ENCODE measurements at regions not wholly inside any gene's neighbourhood (a gene's known extent, or its start where the extent isn't known, plus 50 kb on each side); places are given as distances from the start of the nearest gene placed in this dataset.

- peaks cover 2% of the 10 kb centered on the region for H3K27me3 Mint-ChIP-seq
- no peak overlapping the region for H3K27ac Mint-ChIP-seq
- no peaks in the 10 kb centered on the region for H3K36me3 Mint-ChIP-seq
- no peaks in the 10 kb centered on the region for H3K4me1 Mint-ChIP-seq
- no peak overlapping the region for H3K4me3 Mint-ChIP-seq
- H3K9me3 Mint-ChIP-seq, result no peaks in the 10 kb centered on the region
These were observed 172.3 kb upstream of the CDYL start for GRCh38 chr6:4603856-4604369.

- H3K27me3 Mint-ChIP-seq, result peaks cover 2% of the 10 kb centered on the region
- no peaks in the 10 kb centered on the region for H3K9me3 Mint-ChIP-seq
- H3K4me1 Mint-ChIP-seq, result no peaks in the 10 kb centered on the region
- no peak overlapping the region for H3K27ac Mint-ChIP-seq
- H3K4me3 Mint-ChIP-seq, result no peak overlapping the region
- no peaks in the 10 kb centered on the region for H3K36me3 Mint-ChIP-seq
These were observed 172.9 kb upstream of the CDYL start for GRCh38 chr6:4603291-4603690.

- Mint-ChIP-seq H3K9me3 (no peaks in the 10 kb centered on the region), H3K27me3 (peaks cover 2% of the 10 kb centered on the region), H3K36me3 (no peaks in the 10 kb centered on the region), H3K4me1 (no peaks in the 10 kb centered on the region), H3K27ac (no peak overlapping the region), H3K4me3 (no peak overlapping the region)
These were observed 176.3 kb upstream of the CDYL start for GRCh38 chr6:4599924-4600323.

- H3K27ac Mint-ChIP-seq, result no peak overlapping the region
- no peaks in the 10 kb centered on the region for H3K4me1 Mint-ChIP-seq
- no peaks in the 10 kb centered on the region for H3K36me3 Mint-ChIP-seq
- H3K9me3 Mint-ChIP-seq, result no peaks in the 10 kb centered on the region
- no peak overlapping the region for H3K4me3 Mint-ChIP-seq
- peaks cover 2% of the 10 kb centered on the region for H3K27me3 Mint-ChIP-seq
These were observed 177.7 kb upstream of the CDYL start for GRCh38 chr6:4598384-4598995.

GRCh38 chr6:4593951-4594350 lies 182.3 kb upstream of the CDYL start:
- H3K4me1 Mint-ChIP-seq, result no peaks in the 10 kb centered on the region
- H3K4me3 Mint-ChIP-seq, result no peak overlapping the region
- no peaks in the 10 kb centered on the region for H3K27me3 Mint-ChIP-seq
- no peaks in the 10 kb centered on the region for H3K9me3 Mint-ChIP-seq
- no peak overlapping the region for H3K27ac Mint-ChIP-seq
- H3K36me3 Mint-ChIP-seq, result no peaks in the 10 kb centered on the region

GRCh38 chr6:4592026-4592425 lies 184.2 kb upstream of the CDYL start:
- Mint-ChIP-seq H3K9me3 (no peaks in the 10 kb centered on the region), H3K4me1 (no peaks in the 10 kb centered on the region), H3K27me3 (no peaks in the 10 kb centered on the region), H3K27ac (no peak overlapping the region), H3K36me3 (no peaks in the 10 kb centered on the region), H3K4me3 (no peak overlapping the region)

GRCh38 chr6:4591218-4591617 lies 185.0 kb upstream of the CDYL start:
- H3K36me3 Mint-ChIP-seq, result no peaks in the 10 kb centered on the region
- H3K27ac Mint-ChIP-seq, result no peak overlapping the region
- H3K4me1 Mint-ChIP-seq, result no peaks in the 10 kb centered on the region
- no peaks in the 10 kb centered on the region for H3K9me3 Mint-ChIP-seq
- H3K27me3 Mint-ChIP-seq, result no peaks in the 10 kb centered on the region
- no peak overlapping the region for H3K4me3 Mint-ChIP-seq

- Mint-ChIP-seq H3K27me3 (no peaks in the 10 kb centered on the region), H3K27ac (no peak overlapping the region), H3K4me1 (no peaks in the 10 kb centered on the region), H3K4me3 (no peak overlapping the region), H3K9me3 (no peaks in the 10 kb centered on the region), H3K36me3 (no peaks in the 10 kb centered on the region)
These were observed 186.9 kb upstream of the CDYL start for GRCh38 chr6:4589295-4589694.

- Mint-ChIP-seq H3K4me1 (no peaks in the 10 kb centered on the region), H3K27me3 (no peaks in the 10 kb centered on the region), H3K4me3 (no peak overlapping the region), H3K36me3 (no peaks in the 10 kb centered on the region), H3K27ac (no peak overlapping the region), H3K9me3 (no peaks in the 10 kb centered on the region)
These were observed 187.6 kb upstream of the CDYL start for GRCh38 chr6:4588581-4588980.

GRCh38 chr6:4588163-4588562 lies 188.0 kb upstream of the CDYL start:
- Mint-ChIP-seq H3K27me3 (no peaks in the 10 kb centered on the region), H3K27ac (no peak overlapping the region), H3K4me1 (no peaks in the 10 kb centered on the region), H3K4me3 (no peak overlapping the region), H3K36me3 (no peaks in the 10 kb centered on the region), H3K9me3 (no peaks in the 10 kb centered on the region)

- H3K27ac Mint-ChIP-seq, result no peak overlapping the region
- no peaks in the 10 kb centered on the region for H3K4me1 Mint-ChIP-seq
- H3K27me3 Mint-ChIP-seq, result no peaks in the 10 kb centered on the region
- no peaks in the 10 kb centered on the region for H3K9me3 Mint-ChIP-seq
- H3K4me3 Mint-ChIP-seq, result no peak overlapping the region
- no peaks in the 10 kb centered on the region for H3K36me3 Mint-ChIP-seq
These were observed 189.0 kb upstream of the CDYL start for GRCh38 chr6:4587171-4587570.

GRCh38 chr6:4586469-4586859 lies 189.7 kb upstream of the CDYL start:
- no peak overlapping the region for H3K27ac Mint-ChIP-seq
- peaks cover 2% of the 10 kb centered on the region for H3K27me3 Mint-ChIP-seq
- H3K4me1 Mint-ChIP-seq, result no peaks in the 10 kb centered on the region
- H3K9me3 Mint-ChIP-seq, result no peaks in the 10 kb centered on the region
- H3K36me3 Mint-ChIP-seq, result no peaks in the 10 kb centered on the region
- H3K4me3 Mint-ChIP-seq, result no peak overlapping the region

GRCh38 chr6:4585682-4586468 lies 190.3 kb upstream of the CDYL start:
- Mint-ChIP-seq H3K27me3 (peaks cover 3% of the 10 kb centered on the region), H3K36me3 (no peaks in the 10 kb centered on the region), H3K27ac (no peak overlapping the region), H3K4me3 (no peak overlapping the region), H3K9me3 (no peaks in the 10 kb centered on the region), H3K4me1 (no peaks in the 10 kb centered on the region)

- no peak overlapping the region for H3K27ac Mint-ChIP-seq
- no peaks in the 10 kb centered on the region for H3K36me3 Mint-ChIP-seq
- H3K9me3 Mint-ChIP-seq, result no peaks in the 10 kb centered on the region
- H3K4me1 Mint-ChIP-seq, result no peaks in the 10 kb centered on the region
- peaks cover 3% of the 10 kb centered on the region for H3K27me3 Mint-ChIP-seq
- H3K4me3 Mint-ChIP-seq, result no peak overlapping the region
These were observed 191.4 kb upstream of the CDYL start for GRCh38 chr6:4584801-4585200.

- Mint-ChIP-seq H3K4me1 (no peaks in the 10 kb centered on the region), H3K36me3 (no peaks in the 10 kb centered on the region), H3K27me3 (peaks cover 6% of the 10 kb centered on the region), H3K27ac (peak overlapping the region; percentile 56), H3K9me3 (no peaks in the 10 kb centered on the region), H3K4me3 (no peak overlapping the region)
These were observed 193.4 kb upstream of the CDYL start for GRCh38 chr6:4582506-4583417.
